ENCODE measurements at regions not wholly inside any gene's neighbourhood (a gene's known extent, or its start where the extent isn't known, plus 50 kb on each side); places are given as distances from the start of the nearest gene placed in this dataset.

GRCh38 chr20:52041966-52042365 is 149.6 kb downstream of the ZFP64 start:
- Histone ChIP-seq H3K9ac (ENCODE audit: low read depth in 1 of 2, low read length in 2 of 2) (no peak overlapping the region), H3K27ac (ENCODE audit: low read depth in 1 of 2, low read length in 2 of 2) (no peak overlapping the region), H3K4me1 (ENCODE audit: control insufficient read depth in 4 of 4, insufficient read depth in 4 of 4, low read length in 3 of 4) (no peaks in the 10 kb centered on the region), H3K4me3 (ENCODE audit: low read depth in 1 of 3, low read length in 3 of 3) (no peak overlapping the region), H3K9me3 (ENCODE audit: control insufficient read depth in 4 of 4, low read length in 3 of 4) (no peaks in the 10 kb centered on the region), H3K27me3 (ENCODE audit: control insufficient read depth in 4 of 4, insufficient read depth in 4 of 4, low read length in 3 of 4) (no peaks in the 10 kb centered on the region), H3K36me3 (ENCODE audit: control insufficient read depth in 4 of 4, insufficient read depth in 3 of 4, low read depth in 1 of 4, low read length in 3 of 4) (no peaks in the 10 kb centered on the region)
- 99% methylated on average over 6 of the region's 6 CpGs for WGBS
- DNase-seq (ENCODE audit: low spot score): no peak
- TF ChIP-seq RAD21 (IDR thresholded peaks at IDR 0.05) (no peak), TAF1 (conservative IDR thresholded peaks at IDR 0.05) (no peak), FOXA1 (IDR thresholded peaks at IDR 0.05) (no peak), HNF4G (IDR thresholded peaks at IDR 0.05) (no peak), FOXA2 (IDR thresholded peaks at IDR 0.05) (no peak), YY1 (IDR thresholded peaks at IDR 0.05) (no peak), NR2F2 (IDR thresholded peaks at IDR 0.05) (no peak), EGR1 (IDR thresholded peaks at IDR 0.05; ENCODE audit: low read depth in 2 of 2) (no peak), CTCF (IDR thresholded peaks at IDR 0.05; ENCODE audit: low read depth, low read length, missing input control) (no peak), GABPA (IDR thresholded peaks at IDR 0.05 in 1 of 2, conservative IDR thresholded peaks at IDR 0.05 in 1 of 2) (no peak), REST (IDR thresholded peaks at IDR 0.05) (no peak)
- TF ChIP-seq, protein P1, sequence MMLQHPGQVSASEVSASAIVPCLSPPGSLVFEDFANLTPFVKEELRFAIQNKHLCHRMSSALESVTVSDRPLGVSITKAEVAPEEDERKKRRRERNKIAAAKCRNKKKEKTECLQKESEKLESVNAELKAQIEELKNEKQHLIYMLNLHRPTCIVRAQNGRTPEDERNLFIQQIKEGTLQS (IDR thresholded peaks at IDR 0.05): no peak
- TF ChIP-seq, protein P2, sequence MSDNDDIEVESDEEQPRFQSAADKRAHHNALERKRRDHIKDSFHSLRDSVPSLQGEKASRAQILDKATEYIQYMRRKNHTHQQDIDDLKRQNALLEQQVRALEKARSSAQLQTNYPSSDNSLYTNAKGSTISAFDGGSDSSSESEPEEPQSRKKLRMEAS (IDR thresholded peaks at IDR 0.05): no peak

DNA sequence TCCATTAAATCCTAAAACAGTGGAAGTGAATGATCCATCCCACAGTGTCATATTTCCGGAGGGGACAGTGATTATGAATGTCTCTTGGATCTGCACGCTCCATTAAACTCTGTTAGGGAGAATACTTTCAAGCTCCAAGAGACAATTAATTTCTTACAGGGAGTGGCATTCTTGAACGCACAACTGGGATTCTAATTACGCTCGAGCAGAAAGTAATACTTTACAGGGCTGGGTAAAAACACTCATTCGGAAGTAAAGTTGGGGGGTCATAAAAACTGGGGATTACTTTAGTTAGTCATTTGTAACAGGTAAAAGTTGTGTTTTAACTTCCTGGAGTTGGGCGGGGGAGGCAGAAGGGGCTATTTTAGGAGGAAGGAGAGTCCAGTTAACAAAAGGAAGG is 151.8 kb downstream of the ZFP64 start:
- H3K27ac ChIP-seq (ENCODE audit: low read depth in 1 of 2, low read length in 2 of 2): no peak overlapping the region
- no peak for DNase-seq (ENCODE audit: low spot score)
- WGBS: 91% methylated on average over 7 of the region's 7 CpGs
- H3K27me3 ChIP-seq (ENCODE audit: control insufficient read depth in 4 of 4, insufficient read depth in 4 of 4, low read length in 3 of 4): no peaks in the 10 kb centered on the region
- TF ChIP-seq HNF4G (IDR thresholded peaks at IDR 0.05) (no peak), CTCF (IDR thresholded peaks at IDR 0.05; ENCODE audit: low read depth, low read length, missing input control) (no peak), FOXA1 (IDR thresholded peaks at IDR 0.05) (no peak), JUND (IDR thresholded peaks at IDR 0.05) (no peak), FOXA2 (IDR thresholded peaks at IDR 0.05) (no peak), HNF4A (conservative IDR thresholded peaks at IDR 0.05) (no peak), RAD21 (IDR thresholded peaks at IDR 0.05) (no peak), NR2F2 (IDR thresholded peaks at IDR 0.05) (no peak), SP1 (IDR thresholded peaks at IDR 0.05) (no peak), REST (IDR thresholded peaks at IDR 0.05) (no peak)
- TF ChIP-seq, protein P3, sequence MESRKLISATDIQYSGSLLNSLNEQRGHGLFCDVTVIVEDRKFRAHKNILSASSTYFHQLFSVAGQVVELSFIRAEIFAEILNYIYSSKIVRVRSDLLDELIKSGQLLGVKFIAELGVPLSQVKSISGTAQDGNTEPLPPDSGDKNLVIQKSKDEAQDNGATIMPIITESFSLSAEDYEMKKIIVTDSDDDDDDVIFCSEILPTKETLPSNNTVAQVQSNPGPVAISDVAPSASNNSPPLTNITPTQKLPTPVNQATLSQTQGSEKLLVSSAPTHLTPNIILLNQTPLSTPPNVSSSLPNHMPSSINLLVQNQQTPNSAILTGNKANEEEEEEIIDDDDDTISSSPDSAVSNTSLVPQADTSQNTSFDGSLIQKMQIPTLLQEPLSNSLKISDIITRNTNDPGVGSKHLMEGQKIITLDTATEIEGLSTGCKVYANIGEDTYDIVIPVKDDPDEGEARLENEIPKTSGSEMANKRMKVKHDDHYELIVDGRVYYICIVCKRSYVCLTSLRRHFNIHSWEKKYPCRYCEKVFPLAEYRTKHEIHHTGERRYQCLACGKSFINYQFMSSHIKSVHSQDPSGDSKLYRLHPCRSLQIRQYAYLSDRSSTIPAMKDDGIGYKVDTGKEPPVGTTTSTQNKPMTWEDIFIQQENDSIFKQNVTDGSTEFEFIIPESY (IDR thresholded peaks at IDR 0.05): no peak
- no peak overlapping the region for H3K9ac ChIP-seq (ENCODE audit: low read depth in 1 of 2, low read length in 2 of 2)
- no peak overlapping the region for H3K4me3 ChIP-seq (ENCODE audit: low read depth in 1 of 3, low read length in 3 of 3)
- H3K9me3 ChIP-seq (ENCODE audit: control insufficient read depth in 4 of 4, low read length in 3 of 4): no peaks in the 10 kb centered on the region
- H3K36me3 ChIP-seq (ENCODE audit: control insufficient read depth in 4 of 4, insufficient read depth in 3 of 4, low read depth in 1 of 4, low read length in 3 of 4): no peaks in the 10 kb centered on the region
- no peaks in the 10 kb centered on the region for H3K4me1 ChIP-seq (ENCODE audit: control insufficient read depth in 4 of 4, insufficient read depth in 4 of 4, low read length in 3 of 4)

Data from liver (tissue), 8 donors.